Activated naive CD4-positive, alpha-beta T cell treated with anti-CD3 and anti-CD28 coated beads, Interleukin-2, amount 50 U/mL, for 24 hours (primary cell): ENCODE measurements at regions not wholly inside any gene's neighbourhood (a gene's known extent, or its start where the extent isn't known, plus 50 kb on each side); places are given as distances from the start of the nearest gene placed in this dataset.

Experiments used
- H3K27ac Mint-ChIP-seq: one replicate; pipeline ENCODE4 v1.8.0; 2021; ENCODE audit warnings: mild to moderate bottlenecking, mixed read lengths
- H3K27me3 Mint-ChIP-seq: one replicate; pipeline ENCODE4 v1.8.0; 2021; ENCODE audit warnings: mixed read lengths
- H3K36me3 Mint-ChIP-seq: one replicate; pipeline ENCODE4 v1.8.0; 2021; ENCODE audit warnings: mixed read lengths
- H3K4me1 Mint-ChIP-seq: one replicate; pipeline ENCODE4 v1.8.0; 2021; ENCODE audit warnings: mixed read lengths
- H3K4me3 Mint-ChIP-seq: one replicate; pipeline ENCODE4 v1.8.0; 2021; ENCODE audit warnings: mild to moderate bottlenecking, mixed read lengths
- H3K9me3 Mint-ChIP-seq: one replicate; pipeline ENCODE4 v1.8.0; 2021; ENCODE audit warnings: mixed read lengths

GRCh38 chr4:24102621-24103020, 212.8 kb upstream of the PPARGC1A start:
- H3K9me3 Mint-ChIP-seq = no peaks in the 10 kb centered on the region
- no peak overlapping the region for H3K27ac Mint-ChIP-seq
- no peak overlapping the region for H3K4me3 Mint-ChIP-seq
- H3K4me1 Mint-ChIP-seq = no peaks in the 10 kb centered on the region
- H3K27me3 Mint-ChIP-seq = peaks cover 1% of the 10 kb centered on the region
- H3K36me3 Mint-ChIP-seq = no peaks in the 10 kb centered on the region

DNA sequence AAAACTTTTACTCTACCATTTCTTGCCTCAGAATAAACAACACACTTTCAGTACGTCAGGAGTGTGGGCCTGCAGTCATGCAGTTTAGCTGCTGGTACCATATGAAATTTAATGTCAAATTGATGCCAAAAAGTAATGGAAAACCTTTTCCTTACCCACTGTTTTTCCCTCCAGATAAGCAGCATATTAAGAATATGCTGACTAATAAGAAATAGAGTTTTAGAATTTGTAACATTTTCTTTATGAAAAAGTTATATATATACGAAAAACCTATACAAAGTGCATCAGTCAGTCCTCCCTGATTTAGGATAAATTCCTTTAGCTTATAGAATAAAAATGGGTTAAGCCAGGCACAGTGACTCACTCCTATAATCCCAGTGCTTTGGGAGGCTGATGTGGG, 206.8 kb upstream of the PPARGC1A start:
- Mint-ChIP-seq H3K9me3 (peaks cover 4% of the 10 kb centered on the region), H3K4me1 (no peaks in the 10 kb centered on the region), H3K4me3 (no peak overlapping the region), H3K36me3 (no peaks in the 10 kb centered on the region), H3K27ac (no peak overlapping the region), H3K27me3 (peaks cover 1% of the 10 kb centered on the region)

DNA sequence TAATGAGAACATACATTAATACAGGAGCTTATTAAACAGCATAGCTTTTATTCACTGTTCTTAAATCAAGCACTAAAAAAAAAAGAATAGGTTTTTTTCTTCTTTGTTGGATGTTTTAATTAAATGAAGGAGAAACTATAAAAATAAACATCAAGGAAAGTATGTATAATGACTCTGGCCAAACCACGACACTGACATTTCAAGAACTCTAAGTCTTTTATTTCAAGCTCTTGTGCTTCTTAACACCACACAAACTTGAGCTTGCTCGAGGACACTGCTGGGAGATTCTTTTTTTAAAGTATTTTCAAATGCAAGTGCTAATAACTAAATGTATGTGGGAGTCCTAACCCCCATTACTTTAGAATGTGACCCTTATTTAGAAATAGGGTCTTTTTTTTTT, 204.9 kb upstream of the PPARGC1A start:
- Mint-ChIP-seq H3K4me3 (no peak overlapping the region), H3K27me3 (no peaks in the 10 kb centered on the region), H3K9me3 (peaks cover 4% of the 10 kb centered on the region), H3K36me3 (no peaks in the 10 kb centered on the region), H3K4me1 (no peaks in the 10 kb centered on the region), H3K27ac (no peak overlapping the region)

DNA sequence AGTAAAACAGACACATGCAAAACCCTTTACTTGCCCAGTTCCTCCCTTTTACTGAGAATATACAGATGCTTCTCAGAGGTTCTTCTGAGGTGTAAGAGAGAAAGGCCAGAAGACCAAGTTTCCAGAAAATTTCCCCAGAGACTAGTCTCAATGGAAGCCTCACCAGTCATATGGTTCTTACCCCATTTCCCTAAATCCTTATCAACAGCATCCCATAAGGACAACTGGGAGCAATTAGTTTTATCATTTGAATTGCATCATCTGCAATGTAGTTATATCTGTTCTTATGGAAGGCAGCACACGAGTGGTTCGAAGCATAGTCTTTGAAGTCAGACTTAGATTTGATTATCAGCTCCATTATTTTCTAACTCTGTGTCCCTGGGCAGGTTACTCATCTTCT, 203.6 kb upstream of the PPARGC1A start:
- Mint-ChIP-seq H3K36me3 (no peaks in the 10 kb centered on the region), H3K9me3 (peaks cover 4% of the 10 kb centered on the region), H3K4me3 (no peak overlapping the region), H3K4me1 (no peaks in the 10 kb centered on the region), H3K27ac (no peak overlapping the region), H3K27me3 (no peaks in the 10 kb centered on the region)

GRCh38 chr4:24091639-24092233, 201.9 kb upstream of the PPARGC1A start:
- no peaks in the 10 kb centered on the region for H3K36me3 Mint-ChIP-seq
- no peak overlapping the region for H3K4me3 Mint-ChIP-seq
- H3K9me3 Mint-ChIP-seq = peaks cover 4% of the 10 kb centered on the region

DNA sequence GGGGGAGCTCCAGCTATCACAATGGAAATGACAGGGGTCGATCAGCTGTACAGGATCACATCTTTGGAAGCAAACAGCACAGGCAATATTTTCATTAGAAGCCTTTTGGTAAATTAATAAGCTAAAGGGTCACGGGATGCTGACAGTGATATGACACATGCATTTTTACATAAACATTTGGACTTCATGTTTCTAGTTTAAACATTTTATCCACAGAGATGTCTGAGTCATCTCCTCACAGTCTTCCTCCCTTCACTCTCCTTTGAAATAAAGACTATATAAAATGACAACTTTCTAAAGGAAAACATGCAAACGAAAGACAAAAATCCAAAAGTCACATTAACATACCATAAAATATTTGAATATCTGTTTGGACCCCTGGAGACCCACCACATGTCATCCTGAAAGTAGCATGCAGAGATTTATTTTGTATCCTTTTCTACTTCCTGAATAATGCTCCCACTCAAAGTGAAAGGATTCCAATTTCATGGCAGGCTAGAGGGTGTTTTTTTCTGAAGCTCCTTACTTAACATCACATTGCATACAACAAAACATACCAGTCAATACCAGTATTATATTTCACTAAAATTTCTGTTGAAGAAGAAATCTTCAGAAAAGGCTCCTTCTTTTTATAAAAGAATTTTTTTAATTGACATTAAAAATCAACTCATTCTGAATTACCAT, 200.1 kb upstream of the PPARGC1A start:
- Mint-ChIP-seq H3K4me3 (no peak overlapping the region), H3K4me1 (no peaks in the 10 kb centered on the region), H3K36me3 (no peaks in the 10 kb centered on the region), H3K27me3 (no peaks in the 10 kb centered on the region), H3K9me3 (no peaks in the 10 kb centered on the region), H3K27ac (no peak overlapping the region)

More at GRCh38 chr4:24091639-24092233, 201.9 kb upstream of the PPARGC1A start:
- Mint-ChIP-seq H3K27me3 (no peaks in the 10 kb centered on the region), H3K4me1 (no peaks in the 10 kb centered on the region), H3K27ac (no peak overlapping the region)

GRCh38 chr4:24080871-24081270, 191.0 kb upstream of the PPARGC1A start:
- Mint-ChIP-seq H3K9me3 (peaks cover 4% of the 10 kb centered on the region), H3K27ac (no peak overlapping the region)

DNA sequence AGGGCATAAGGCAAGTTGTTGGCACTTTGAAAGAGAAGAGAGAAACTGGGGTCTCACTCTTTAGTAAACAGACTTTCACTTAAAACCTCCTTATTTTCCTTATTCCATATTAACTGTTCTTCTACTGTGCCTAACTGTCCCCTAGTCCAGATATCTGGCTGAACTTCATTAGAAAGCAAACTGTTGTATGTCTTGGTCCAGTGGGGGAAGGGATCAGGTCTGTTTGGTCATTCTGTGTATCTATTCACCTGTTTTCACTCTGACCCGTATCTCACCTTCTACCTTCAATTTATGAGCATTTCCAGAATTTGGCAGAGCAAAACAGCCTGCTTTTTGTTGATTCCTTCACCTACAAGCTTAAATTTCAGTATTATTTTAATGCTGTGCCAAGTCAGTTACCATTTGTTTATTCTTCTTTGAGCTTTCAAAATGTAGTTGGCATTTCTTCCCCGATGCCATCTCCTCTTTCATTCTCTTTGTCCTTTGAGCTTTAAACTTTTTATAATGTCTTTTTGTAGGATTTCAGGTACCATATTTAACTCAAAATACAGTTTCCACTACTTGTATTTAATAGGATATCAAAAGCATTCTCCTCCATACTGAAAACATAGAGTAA, 188.6 kb upstream of the PPARGC1A start:
- Mint-ChIP-seq H3K36me3 (no peaks in the 10 kb centered on the region), H3K4me1 (no peaks in the 10 kb centered on the region), H3K4me3 (no peak overlapping the region), H3K9me3 (peaks cover 4% of the 10 kb centered on the region), H3K27me3 (no peaks in the 10 kb centered on the region), H3K27ac (no peak overlapping the region)

More at GRCh38 chr4:24080871-24081270, 191.0 kb upstream of the PPARGC1A start:
- Mint-ChIP-seq H3K4me3 (no peak overlapping the region), H3K27me3 (no peaks in the 10 kb centered on the region), H3K36me3 (no peaks in the 10 kb centered on the region), H3K4me1 (no peaks in the 10 kb centered on the region)

- H3K27me3 Mint-ChIP-seq = no peaks in the 10 kb centered on the region
- H3K27ac Mint-ChIP-seq = no peak overlapping the region
- no peak overlapping the region for H3K4me3 Mint-ChIP-seq
- H3K36me3 Mint-ChIP-seq = no peaks in the 10 kb centered on the region
- peaks cover 4% of the 10 kb centered on the region for H3K9me3 Mint-ChIP-seq
- H3K4me1 Mint-ChIP-seq = no peaks in the 10 kb centered on the region
These were observed 187.0 kb upstream of the PPARGC1A start for GRCh38 chr4:24076811-24077210.

GRCh38 chr4:24073948-24074347, 184.1 kb upstream of the PPARGC1A start:
- Mint-ChIP-seq H3K27ac (no peak overlapping the region), H3K27me3 (no peaks in the 10 kb centered on the region), H3K4me3 (no peak overlapping the region), H3K36me3 (no peaks in the 10 kb centered on the region), H3K4me1 (no peaks in the 10 kb centered on the region), H3K9me3 (no peaks in the 10 kb centered on the region)

DNA sequence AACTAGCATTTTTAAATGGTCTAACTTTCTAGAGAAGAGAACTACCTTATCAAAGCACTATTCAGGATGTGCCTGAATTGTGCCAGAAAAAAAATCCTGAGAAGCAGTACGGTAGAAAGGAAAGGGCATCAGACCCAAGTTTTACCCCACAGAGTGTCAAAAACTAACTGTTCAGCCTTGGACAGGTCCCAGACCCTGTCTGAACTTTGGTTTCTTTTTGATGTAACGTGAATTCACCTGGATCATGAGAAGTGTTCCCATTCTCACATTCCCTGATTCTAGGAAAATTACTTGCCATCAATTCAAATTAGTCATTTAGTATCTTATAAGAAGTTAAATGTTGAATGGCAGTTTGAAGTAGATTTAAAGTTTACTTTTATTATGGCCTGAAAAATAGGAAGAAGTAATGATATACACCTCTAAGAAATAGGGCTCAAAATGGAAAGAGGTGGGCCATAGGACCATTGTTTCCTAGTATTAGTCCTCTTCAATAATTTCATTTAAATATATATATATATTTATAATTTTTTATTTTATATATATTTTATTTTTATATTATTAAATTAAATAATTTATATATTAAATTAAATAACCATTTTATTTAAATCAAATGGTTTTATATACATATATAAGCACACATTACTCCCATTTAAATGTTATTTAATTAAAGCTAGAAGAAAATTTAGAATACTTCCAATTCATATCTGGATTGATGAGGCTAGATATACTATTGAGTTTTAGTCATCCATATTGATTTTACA, 181.9 kb upstream of the PPARGC1A start:
- Mint-ChIP-seq H3K36me3 (no peaks in the 10 kb centered on the region), H3K9me3 (no peaks in the 10 kb centered on the region), H3K4me3 (no peak overlapping the region)

GRCh38 chr4:24070117-24070516, 180.3 kb upstream of the PPARGC1A start:
- no peaks in the 10 kb centered on the region for H3K36me3 Mint-ChIP-seq
- H3K4me1 Mint-ChIP-seq = no peaks in the 10 kb centered on the region
- no peaks in the 10 kb centered on the region for H3K27me3 Mint-ChIP-seq
- no peak overlapping the region for H3K27ac Mint-ChIP-seq
- H3K9me3 Mint-ChIP-seq = no peaks in the 10 kb centered on the region
- H3K4me3 Mint-ChIP-seq = no peak overlapping the region

More for the DNA sequence above, 181.9 kb upstream of the PPARGC1A start:
- no peaks in the 10 kb centered on the region for H3K4me1 Mint-ChIP-seq
- no peak overlapping the region for H3K27ac Mint-ChIP-seq
- H3K27me3 Mint-ChIP-seq = no peaks in the 10 kb centered on the region

DNA sequence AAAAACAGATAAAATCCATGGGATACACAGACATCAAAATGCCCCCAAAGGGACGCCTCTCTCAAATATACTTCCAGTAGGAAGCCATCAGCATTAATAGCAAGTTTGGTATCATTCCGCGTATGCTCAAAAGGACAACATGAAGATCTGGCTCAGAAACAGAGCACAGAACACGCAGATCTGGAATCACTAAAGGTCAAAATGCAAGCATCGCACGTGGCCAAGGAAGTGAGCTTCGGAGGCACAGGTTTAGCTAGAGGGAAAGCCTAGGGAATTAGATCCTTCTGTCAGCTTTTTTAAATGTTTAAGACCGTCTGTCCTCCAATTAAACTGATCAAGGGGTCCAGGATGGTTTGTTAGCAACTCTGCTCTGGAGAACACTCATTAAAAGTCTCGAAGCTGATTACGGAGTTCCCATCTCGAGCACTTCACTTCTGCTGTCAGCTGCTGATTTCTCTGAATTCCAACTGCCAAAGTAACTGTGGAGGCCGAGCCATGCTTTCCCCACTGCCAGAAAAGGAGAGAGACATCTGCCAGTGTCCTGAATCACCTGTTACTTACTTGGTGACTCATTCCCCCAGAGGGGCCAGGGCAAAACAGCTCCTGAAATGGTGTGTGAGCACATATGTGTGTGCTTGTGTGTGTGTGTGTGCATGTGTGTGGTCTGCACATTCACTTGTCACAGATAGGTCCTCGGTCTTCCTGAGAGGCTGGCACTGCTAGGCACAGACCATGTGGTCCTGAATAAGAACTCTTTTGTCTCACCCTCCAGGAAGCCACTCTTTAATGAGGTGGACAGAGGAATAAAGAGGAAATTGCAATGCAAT, 177.7 kb upstream of the PPARGC1A start:
- no peak overlapping the region for H3K27ac Mint-ChIP-seq
- no peaks in the 10 kb centered on the region for H3K36me3 Mint-ChIP-seq
- no peak overlapping the region for H3K4me3 Mint-ChIP-seq
- H3K27me3 Mint-ChIP-seq = no peaks in the 10 kb centered on the region
- H3K9me3 Mint-ChIP-seq = no peaks in the 10 kb centered on the region
- no peaks in the 10 kb centered on the region for H3K4me1 Mint-ChIP-seq

- Mint-ChIP-seq H3K4me1 (no peaks in the 10 kb centered on the region), H3K36me3 (no peaks in the 10 kb centered on the region), H3K9me3 (no peaks in the 10 kb centered on the region), H3K27me3 (no peaks in the 10 kb centered on the region), H3K4me3 (no peak overlapping the region), H3K27ac (no peak overlapping the region)
These were observed 176.1 kb upstream of the PPARGC1A start for GRCh38 chr4:24065974-24066373.

- H3K4me3 Mint-ChIP-seq = no peak overlapping the region
- no peak overlapping the region for H3K27ac Mint-ChIP-seq
- H3K36me3 Mint-ChIP-seq = no peaks in the 10 kb centered on the region
- no peaks in the 10 kb centered on the region for H3K27me3 Mint-ChIP-seq
- H3K4me1 Mint-ChIP-seq = no peaks in the 10 kb centered on the region
- H3K9me3 Mint-ChIP-seq = no peaks in the 10 kb centered on the region
These were observed 173.9 kb upstream of the PPARGC1A start for GRCh38 chr4:24063731-24064130.
